ENCODE measurements at regions not wholly inside any gene's neighbourhood (a gene's known extent, or its start where the extent isn't known, plus 50 kb on each side); places are given as distances from the start of the nearest gene placed in this dataset.

DNA sequence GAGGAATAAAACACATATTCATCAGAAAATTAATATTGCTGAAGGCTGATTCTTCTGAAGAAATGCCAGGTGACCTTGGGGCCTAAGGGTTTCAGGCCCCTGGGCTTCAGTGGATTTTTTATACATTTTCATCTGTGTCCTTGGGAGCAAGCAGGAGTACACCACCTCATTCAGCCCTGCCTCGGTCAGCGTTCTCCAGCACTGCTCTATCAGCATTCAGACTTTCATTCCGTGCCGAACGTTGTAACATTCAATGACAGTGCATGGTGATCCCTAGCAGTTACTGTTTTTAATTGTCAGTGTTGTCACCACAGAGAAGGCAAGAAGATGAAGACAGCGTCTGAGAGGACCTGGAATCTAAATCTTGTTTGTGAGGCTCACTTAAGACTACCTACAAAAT is 490.4 kb downstream of the DNAH5 start:
- TF ChIP-seq, protein P1, sequence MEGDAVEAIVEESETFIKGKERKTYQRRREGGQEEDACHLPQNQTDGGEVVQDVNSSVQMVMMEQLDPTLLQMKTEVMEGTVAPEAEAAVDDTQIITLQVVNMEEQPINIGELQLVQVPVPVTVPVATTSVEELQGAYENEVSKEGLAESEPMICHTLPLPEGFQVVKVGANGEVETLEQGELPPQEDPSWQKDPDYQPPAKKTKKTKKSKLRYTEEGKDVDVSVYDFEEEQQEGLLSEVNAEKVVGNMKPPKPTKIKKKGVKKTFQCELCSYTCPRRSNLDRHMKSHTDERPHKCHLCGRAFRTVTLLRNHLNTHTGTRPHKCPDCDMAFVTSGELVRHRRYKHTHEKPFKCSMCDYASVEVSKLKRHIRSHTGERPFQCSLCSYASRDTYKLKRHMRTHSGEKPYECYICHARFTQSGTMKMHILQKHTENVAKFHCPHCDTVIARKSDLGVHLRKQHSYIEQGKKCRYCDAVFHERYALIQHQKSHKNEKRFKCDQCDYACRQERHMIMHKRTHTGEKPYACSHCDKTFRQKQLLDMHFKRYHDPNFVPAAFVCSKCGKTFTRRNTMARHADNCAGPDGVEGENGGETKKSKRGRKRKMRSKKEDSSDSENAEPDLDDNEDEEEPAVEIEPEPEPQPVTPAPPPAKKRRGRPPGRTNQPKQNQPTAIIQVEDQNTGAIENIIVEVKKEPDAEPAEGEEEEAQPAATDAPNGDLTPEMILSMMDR (IDR thresholded peaks at IDR 0.05; ENCODE audit: low read depth, low read length, poor library complexity, severe bottlenecking), result no peak
- no peak for TF ChIP-seq EZH2phosphoT487 (IDR thresholded peaks at IDR 0.05; ENCODE audit: borderline replicate concordance, low read length)

All from DOHH2 (cell line).